ENCODE measurements at regions not wholly inside any gene's neighbourhood (a gene's known extent, or its start where the extent isn't known, plus 50 kb on each side); places are given as distances from the start of the nearest gene placed in this dataset.

- TF ChIP-seq EZH2 (IDR thresholded peaks at IDR 0.05; ENCODE audit: low read depth, unreplicated experiment) (no peak), POLR2AphosphoS5 (IDR thresholded peaks at IDR 0.05; ENCODE audit: low read depth) (no peak), EZH2phosphoT487 (IDR thresholded peaks at IDR 0.05; ENCODE audit: unreplicated experiment) (no peak), NANOG (IDR thresholded peaks at IDR 0.05; ENCODE audit: borderline replicate concordance) (no peak), CREB1 (CRISPR knock-in tag; IDR thresholded peaks at IDR 0.05; ENCODE audit: low read depth) (no peak), ETS1 (IDR thresholded peaks at IDR 0.05) (no peak)
- TF ChIP-seq, protein P1, sequence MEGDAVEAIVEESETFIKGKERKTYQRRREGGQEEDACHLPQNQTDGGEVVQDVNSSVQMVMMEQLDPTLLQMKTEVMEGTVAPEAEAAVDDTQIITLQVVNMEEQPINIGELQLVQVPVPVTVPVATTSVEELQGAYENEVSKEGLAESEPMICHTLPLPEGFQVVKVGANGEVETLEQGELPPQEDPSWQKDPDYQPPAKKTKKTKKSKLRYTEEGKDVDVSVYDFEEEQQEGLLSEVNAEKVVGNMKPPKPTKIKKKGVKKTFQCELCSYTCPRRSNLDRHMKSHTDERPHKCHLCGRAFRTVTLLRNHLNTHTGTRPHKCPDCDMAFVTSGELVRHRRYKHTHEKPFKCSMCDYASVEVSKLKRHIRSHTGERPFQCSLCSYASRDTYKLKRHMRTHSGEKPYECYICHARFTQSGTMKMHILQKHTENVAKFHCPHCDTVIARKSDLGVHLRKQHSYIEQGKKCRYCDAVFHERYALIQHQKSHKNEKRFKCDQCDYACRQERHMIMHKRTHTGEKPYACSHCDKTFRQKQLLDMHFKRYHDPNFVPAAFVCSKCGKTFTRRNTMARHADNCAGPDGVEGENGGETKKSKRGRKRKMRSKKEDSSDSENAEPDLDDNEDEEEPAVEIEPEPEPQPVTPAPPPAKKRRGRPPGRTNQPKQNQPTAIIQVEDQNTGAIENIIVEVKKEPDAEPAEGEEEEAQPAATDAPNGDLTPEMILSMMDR (conservative IDR thresholded peaks at IDR 0.05; ENCODE audit: low read depth in 2 of 2), result no peak
These were observed 1246.2 kb downstream of the SLITRK1 start for GRCh38 chr13:82636119-82636518.
